Keratinocyte (primary cell): ENCODE measurements at regions not wholly inside any gene's neighbourhood (a gene's known extent, or its start where the extent isn't known, plus 50 kb on each side); places are given as distances from the start of the nearest gene placed in this dataset.

Experiments
- DNase-seq: peaks from one replicate; pipeline ENCODE4 v3.0.0-alpha.2; 2011; ENCODE audit warnings: low read depth, missing footprints, low spot score
- FAIRE-seq: peaks from 2 replicates; lab custom pipeline; 2011; peaks lifted over from hg19 to GRCh38; lab: Jason Lieb, UNC
- H2AFZ ChIP-seq: 2 replicates; pipeline ENCODE4 v1.6.0; 2012; ENCODE audit warnings: low read length, control low read depth, inconsistent platforms; ENCODE audit not compliant: control insufficient read depth
- H3K27ac ChIP-seq: 2 replicates; pipeline ENCODE4 v1.5.1; 2011; ENCODE audit warnings: low read length; ENCODE audit not compliant: control insufficient read depth, insufficient read depth
- H3K27me3 ChIP-seq: 3 replicates; pipeline ENCODE4 v1.6.0; 2011; ENCODE audit warnings: low read length; ENCODE audit not compliant: control insufficient read depth, insufficient read depth; ENCODE audit errors: extremely low read depth
- H3K36me3 ChIP-seq, 2 experiments: 2 replicates in 1 of 2; 3 replicates in 1 of 2; pipeline ENCODE4 v1.5.1; 2011; ENCODE audit warnings: low read length in 2 of 2, mild to moderate bottlenecking in 1 of 2; ENCODE audit not compliant: control insufficient read depth in 2 of 2, insufficient read depth in 2 of 2; ENCODE audit errors: extremely low read depth in 1 of 2
- H3K4me1 ChIP-seq: 3 replicates; pipeline ENCODE4 v1.5.1; 2011; ENCODE audit warnings: low read length; ENCODE audit not compliant: control insufficient read depth, insufficient read depth; ENCODE audit errors: extremely low read depth
- H3K4me2 ChIP-seq: 3 replicates; pipeline ENCODE4 v1.6.0; 2011; ENCODE audit warnings: low read depth, low read length; ENCODE audit not compliant: control insufficient read depth, insufficient read depth; ENCODE audit errors: extremely low read depth
- H3K4me3 ChIP-seq, 3 experiments: fragments of 200-600 bp in 1 of 3; sonication (generic) in 1 of 3; 2 replicates in 2 of 3; 3 replicates in 1 of 3; pipeline ENCODE4 v1.5.1; 2011 to 2016; ENCODE audit warnings: low read length in 3 of 3, mild to moderate bottlenecking in 3 of 3, control low read depth in 2 of 3, inconsistent platforms in 1 of 3, low read depth in 1 of 3, mixed read lengths in 1 of 3, mixed run types in 1 of 3, moderate library complexity in 1 of 3; ENCODE audit not compliant: control insufficient read depth in 2 of 3, insufficient read depth in 2 of 3; ENCODE audit errors: extremely low read depth in 1 of 3
- H3K79me2 ChIP-seq: 2 replicates; pipeline ENCODE4 v1.6.0; 2012; ENCODE audit warnings: low read length; ENCODE audit not compliant: control insufficient read depth, insufficient read depth
- H3K9ac ChIP-seq: 3 replicates; pipeline ENCODE4 v1.6.0; 2011; ENCODE audit warnings: low read length; ENCODE audit not compliant: control insufficient read depth, insufficient read depth; ENCODE audit errors: extremely low read depth
- H3K9me1 ChIP-seq: 3 replicates; pipeline ENCODE4 v1.6.0; 2011; ENCODE audit warnings: low read length; ENCODE audit not compliant: control insufficient read depth, insufficient read depth; ENCODE audit errors: extremely low read depth
- H3K9me3 ChIP-seq: 2 replicates; pipeline ENCODE4 v1.5.1; 2012; ENCODE audit warnings: low read depth, low read length; ENCODE audit not compliant: control insufficient read depth
- H4K20me1 ChIP-seq: 3 replicates; pipeline ENCODE4 v1.6.0; 2011; ENCODE audit warnings: low read length; ENCODE audit not compliant: control insufficient read depth, insufficient read depth; ENCODE audit errors: extremely low read depth
- EZH2 ChIP-seq: IDR thresholded peaks from one replicate; pipeline ENCODE4 v1.6.1; 2012; ENCODE audit warnings: inconsistent platforms, mild to moderate bottlenecking, low read length, moderate library complexity
- dilution Hi-C: fragments of 300-500 bp; cut with MboI; formaldehyde crosslinking; loops from one replicate; pipeline ENCODE4 v1.7.0; 2020; ENCODE audit warnings: low sequenced_read_pairs; ENCODE audit not compliant: extremely low pct_ligation_motif_present
- TF ChIP-seq, protein P1 (sequence below), 3 experiments: IDR thresholded peaks in 1 of 3; conservative IDR thresholded peaks in 1 of 3; optimal IDR thresholded peaks in 1 of 3; 2 replicates in 2 of 3; 3 replicates in 1 of 3; pipeline versions ENCODE3 to v1.5.1; 2011; ENCODE audit warnings: low read length in 3 of 3, mild to moderate bottlenecking in 3 of 3, moderate library complexity in 2 of 3, control low read depth in 1 of 3, inconsistent platforms in 1 of 3; ENCODE audit not compliant: insufficient read depth in 2 of 3; ENCODE audit errors: extremely low read depth in 1 of 3

DNA sequence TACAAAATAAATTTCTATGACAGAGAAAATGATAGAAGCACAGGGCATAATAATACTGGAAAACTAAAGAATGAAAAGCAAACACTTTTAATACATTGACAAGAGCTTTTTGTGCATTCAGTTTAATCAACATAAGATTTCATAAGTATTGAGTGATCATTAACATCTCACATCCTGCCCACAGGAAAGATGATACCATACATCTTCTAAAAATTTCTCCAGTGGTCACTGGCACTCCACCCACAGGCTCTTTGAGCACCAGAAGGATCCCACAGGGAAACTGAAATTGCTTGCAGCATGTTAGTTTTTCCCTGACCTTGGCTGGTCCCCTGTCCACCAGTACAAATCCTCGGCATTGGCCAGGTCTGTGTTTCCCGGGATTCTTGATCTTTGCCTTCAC is 186.0 kb downstream of the CEMIP2 start:
- H3K27ac ChIP-seq, result no peak overlapping the region
- FAIRE-seq (no peak), DNase-seq (no peak)
- TF ChIP-seq, protein P1, sequence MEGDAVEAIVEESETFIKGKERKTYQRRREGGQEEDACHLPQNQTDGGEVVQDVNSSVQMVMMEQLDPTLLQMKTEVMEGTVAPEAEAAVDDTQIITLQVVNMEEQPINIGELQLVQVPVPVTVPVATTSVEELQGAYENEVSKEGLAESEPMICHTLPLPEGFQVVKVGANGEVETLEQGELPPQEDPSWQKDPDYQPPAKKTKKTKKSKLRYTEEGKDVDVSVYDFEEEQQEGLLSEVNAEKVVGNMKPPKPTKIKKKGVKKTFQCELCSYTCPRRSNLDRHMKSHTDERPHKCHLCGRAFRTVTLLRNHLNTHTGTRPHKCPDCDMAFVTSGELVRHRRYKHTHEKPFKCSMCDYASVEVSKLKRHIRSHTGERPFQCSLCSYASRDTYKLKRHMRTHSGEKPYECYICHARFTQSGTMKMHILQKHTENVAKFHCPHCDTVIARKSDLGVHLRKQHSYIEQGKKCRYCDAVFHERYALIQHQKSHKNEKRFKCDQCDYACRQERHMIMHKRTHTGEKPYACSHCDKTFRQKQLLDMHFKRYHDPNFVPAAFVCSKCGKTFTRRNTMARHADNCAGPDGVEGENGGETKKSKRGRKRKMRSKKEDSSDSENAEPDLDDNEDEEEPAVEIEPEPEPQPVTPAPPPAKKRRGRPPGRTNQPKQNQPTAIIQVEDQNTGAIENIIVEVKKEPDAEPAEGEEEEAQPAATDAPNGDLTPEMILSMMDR (optimal IDR thresholded peaks at IDR 0.05 in 1 of 3, IDR thresholded peaks at IDR 0.05 in 1 of 3, conservative IDR thresholded peaks at IDR 0.05 in 1 of 3; ENCODE audit: extremely low read depth in 1 of 3, insufficient read depth in 2 of 3, low read length in 3 of 3), result no peak
- no peak for TF ChIP-seq EZH2
- no peak overlapping the region for H2AFZ ChIP-seq
- no peaks in the 10 kb centered on the region for H3K9me1 ChIP-seq
- dilution Hi-C loops, result no loop called here
- no peaks in the 10 kb centered on the region for H3K79me2 ChIP-seq
- no peaks in the 10 kb centered on the region for H3K27me3 ChIP-seq
- no peak overlapping the region for H3K4me3 ChIP-seq
- H3K9ac ChIP-seq, result no peak overlapping the region
- no peaks in the 10 kb centered on the region for H4K20me1 ChIP-seq
- H3K4me1 ChIP-seq, result no peaks in the 10 kb centered on the region
- no peaks in the 10 kb centered on the region for H3K36me3 ChIP-seq
- H3K9me3 ChIP-seq, result no peaks in the 10 kb centered on the region
- H3K4me2 ChIP-seq, result no peak overlapping the region

DNA sequence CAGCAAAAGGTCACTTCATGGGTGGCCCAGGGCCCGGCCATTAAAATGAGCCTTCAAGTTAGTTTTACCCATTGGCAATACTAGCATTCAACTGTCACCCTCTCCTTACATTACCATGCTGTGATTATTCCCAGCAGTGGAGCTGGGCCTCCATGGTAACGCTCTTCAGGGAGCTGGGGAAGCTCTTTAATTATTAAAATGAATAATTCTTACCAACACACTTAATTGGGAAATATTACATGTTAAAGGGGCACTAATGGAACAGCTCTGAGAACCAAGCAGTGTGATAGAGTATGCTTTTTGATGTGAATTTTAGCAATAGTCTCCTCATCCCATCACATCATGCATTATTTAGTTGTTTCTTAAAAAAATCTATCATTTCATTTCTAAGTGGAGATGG is 187.2 kb downstream of the CEMIP2 start:
- Histone ChIP-seq H3K9me3 (no peaks in the 10 kb centered on the region), H3K79me2 (no peaks in the 10 kb centered on the region), H2AFZ (no peak overlapping the region), H3K4me3 (no peak overlapping the region), H3K36me3 (no peaks in the 10 kb centered on the region), H3K4me1 (no peaks in the 10 kb centered on the region), H4K20me1 (no peaks in the 10 kb centered on the region), H3K9me1 (no peaks in the 10 kb centered on the region), H3K9ac (no peak overlapping the region), H3K27ac (no peak overlapping the region), H3K27me3 (no peaks in the 10 kb centered on the region), H3K4me2 (no peak overlapping the region)
- DNase-seq, result no peak
- TF ChIP-seq, protein P1 (optimal IDR thresholded peaks at IDR 0.05 in 1 of 3, IDR thresholded peaks at IDR 0.05 in 1 of 3, conservative IDR thresholded peaks at IDR 0.05 in 1 of 3; ENCODE audit: extremely low read depth in 1 of 3, insufficient read depth in 2 of 3, low read length in 3 of 3), result no peak
- no peak for TF ChIP-seq EZH2
- dilution Hi-C loops, result no loop called here
- no peak for FAIRE-seq
